SK-N-SH treated with all-trans-retinoic acid at 6 μM for 48 hours (cell line): ENCODE measurements at regions not wholly inside any gene's neighbourhood (a gene's known extent, or its start where the extent isn't known, plus 50 kb on each side); places are given as distances from the start of the nearest gene placed in this dataset.

Experiments used
- ATAC-seq: fragments of 200-7000 bp; cut with Tn5 transposase; 3 replicates; pipeline ENCODE4 v1.9.1; 2020; ENCODE audit warnings: mild to moderate bottlenecking, moderate library complexity
- ESRRG ChIP-seq: fragments of 250-450 bp; sonication (Bioruptor Pico); IDR thresholded peaks from 2 replicates; pipeline ENCODE4 v1.6.1; 2021; ENCODE audit warnings: mild to moderate bottlenecking
- GLIS3 ChIP-seq: fragments of 250-450 bp; sonication (Bioruptor Pico); IDR thresholded peaks from 2 replicates; pipeline ENCODE4 v1.5.0; 2020; ENCODE audit warnings: mild to moderate bottlenecking, moderate library complexity
- RARB ChIP-seq: fragments of 250-450 bp; sonication (Bioruptor Pico); IDR thresholded peaks from 2 replicates; pipeline ENCODE4 v1.8.0; 2021; ENCODE audit warnings: mild to moderate bottlenecking, moderate library complexity
- SNAI2 ChIP-seq: fragments of 250-450 bp; sonication (Bioruptor Pico); IDR thresholded peaks from 2 replicates; pipeline ENCODE4 v1.5.0; 2020; ENCODE audit warnings: mild to moderate bottlenecking, moderate library complexity
- TCF4 ChIP-seq: fragments of 250-450 bp; sonication (Bioruptor Pico); IDR thresholded peaks from 2 replicates; pipeline ENCODE4 v1.8.0; 2021; ENCODE audit warnings: mild to moderate bottlenecking, moderate library complexity, borderline replicate concordance
- TOX ChIP-seq: fragments of 250-450 bp; sonication (Bioruptor Pico); IDR thresholded peaks from 2 replicates; pipeline ENCODE4 v1.8.0; 2021; ENCODE audit warnings: mild to moderate bottlenecking, moderate library complexity, borderline replicate concordance
- TSHZ2 ChIP-seq: fragments of 250-450 bp; sonication (Bioruptor Pico); IDR thresholded peaks from 2 replicates; pipeline ENCODE4 v1.5.0; 2020; ENCODE audit warnings: mild to moderate bottlenecking, moderate library complexity
- ZFP3 ChIP-seq: fragments of 250-450 bp; sonication (Bioruptor Pico); IDR thresholded peaks from 2 replicates; pipeline ENCODE4 v1.5.0; 2020; ENCODE audit warnings: mild to moderate bottlenecking, moderate library complexity
- ZFP30 ChIP-seq: fragments of 450-650 bp; formaldehyde crosslinking; IDR thresholded peaks from 2 replicates; pipeline ENCODE4 v1.5.0; 2022; ENCODE audit warnings: mild to moderate bottlenecking, moderate library complexity
- ZNF70 ChIP-seq: fragments of 450-650 bp; formaldehyde crosslinking; IDR thresholded peaks from 2 replicates; pipeline ENCODE4 v1.5.0; 2020; ENCODE audit warnings: mild to moderate bottlenecking, moderate library complexity
- ZNF8 ChIP-seq: fragments of 450-650 bp; formaldehyde crosslinking; IDR thresholded peaks from 2 replicates; pipeline ENCODE4 v1.5.0; 2020; ENCODE audit warnings: mild to moderate bottlenecking, moderate library complexity
- TF ChIP-seq, protein P1 (sequence below): fragments of 250-450 bp; sonication (Bioruptor Pico); IDR thresholded peaks from 2 replicates; pipeline ENCODE4 v1.5.1; 2021; ENCODE audit warnings: mild to moderate bottlenecking, moderate library complexity
- TF ChIP-seq, protein P2 (sequence below): fragments of 250-450 bp; sonication (Bioruptor Pico); IDR thresholded peaks from 2 replicates; pipeline ENCODE4 v1.8.0; 2021; ENCODE audit warnings: low read depth, mild to moderate bottlenecking, moderate library complexity, borderline replicate concordance
- TF ChIP-seq, protein P3 (sequence below): fragments of 250-450 bp; sonication (Bioruptor Pico); IDR thresholded peaks from 2 replicates; pipeline ENCODE4 v1.5.1; 2020; ENCODE audit warnings: low read depth, mild to moderate bottlenecking, moderate library complexity
- TF ChIP-seq, protein P4 (sequence below): fragments of 250-450 bp; sonication (Bioruptor Pico); IDR thresholded peaks from 2 replicates; pipeline ENCODE4 v1.8.0; 2020; ENCODE audit warnings: mild to moderate bottlenecking, moderate library complexity, borderline replicate concordance

DNA sequence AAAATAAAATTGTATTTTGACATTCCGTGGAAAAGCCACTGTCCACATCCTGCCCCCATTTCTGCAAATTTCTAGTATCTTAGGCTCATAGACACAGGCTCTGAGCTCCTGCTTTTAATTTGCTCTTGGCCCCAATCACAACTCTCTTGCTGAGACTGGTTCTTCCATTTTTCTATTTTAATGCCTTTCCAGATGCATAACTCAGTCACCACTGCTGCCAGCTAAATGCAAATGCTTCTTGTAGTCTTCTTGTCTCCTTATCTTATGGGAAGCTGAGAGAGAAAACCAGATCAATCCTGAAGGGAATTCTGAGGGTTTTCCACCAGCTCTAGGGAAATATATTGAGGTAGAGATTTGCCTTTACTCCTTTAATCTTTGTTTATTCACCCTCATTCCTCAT, 149.0 kb downstream of the DHRS2 start:
- ATAC-seq, result no peak

DNA sequence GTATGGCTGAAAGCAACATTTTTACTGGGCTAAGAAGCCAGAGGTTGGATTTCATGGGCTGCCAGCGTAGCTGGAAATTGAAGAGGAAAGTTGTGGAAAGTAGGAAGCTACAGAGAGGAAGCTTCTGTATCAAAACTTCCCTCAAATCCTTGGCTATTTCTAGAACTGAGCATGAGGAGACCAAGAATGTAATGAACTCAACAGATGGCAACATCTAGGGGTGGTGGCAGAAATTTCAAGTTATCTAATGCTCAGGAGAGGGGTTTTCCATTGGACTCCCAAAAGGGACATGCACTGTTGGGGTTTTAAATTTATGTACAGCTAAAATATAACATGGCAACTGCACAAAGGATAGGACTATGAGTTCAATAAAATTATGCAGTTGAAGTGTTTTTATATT, 151.3 kb downstream of the DHRS2 start:
- no peak for ATAC-seq
- TF ChIP-seq ZFP3 (CRISPR knock-in tag), result no peak
- TF ChIP-seq, protein P1, sequence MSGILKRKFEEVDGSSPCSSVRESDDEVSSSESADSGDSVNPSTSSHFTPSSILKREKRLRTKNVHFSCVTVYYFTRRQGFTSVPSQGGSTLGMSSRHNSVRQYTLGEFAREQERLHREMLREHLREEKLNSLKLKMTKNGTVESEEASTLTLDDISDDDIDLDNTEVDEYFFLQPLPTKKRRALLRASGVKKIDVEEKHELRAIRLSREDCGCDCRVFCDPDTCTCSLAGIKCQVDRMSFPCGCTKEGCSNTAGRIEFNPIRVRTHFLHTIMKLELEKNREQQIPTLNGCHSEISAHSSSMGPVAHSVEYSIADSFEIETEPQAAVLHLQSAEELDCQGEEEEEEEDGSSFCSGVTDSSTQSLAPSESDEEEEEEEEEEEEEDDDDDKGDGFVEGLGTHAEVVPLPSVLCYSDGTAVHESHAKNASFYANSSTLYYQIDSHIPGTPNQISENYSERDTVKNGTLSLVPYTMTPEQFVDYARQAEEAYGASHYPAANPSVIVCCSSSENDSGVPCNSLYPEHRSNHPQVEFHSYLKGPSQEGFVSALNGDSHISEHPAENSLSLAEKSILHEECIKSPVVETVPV (CRISPR knock-in tag), result no peak

More for the DNA sequence above, 149.0 kb downstream of the DHRS2 start:
- TF ChIP-seq, protein P2, sequence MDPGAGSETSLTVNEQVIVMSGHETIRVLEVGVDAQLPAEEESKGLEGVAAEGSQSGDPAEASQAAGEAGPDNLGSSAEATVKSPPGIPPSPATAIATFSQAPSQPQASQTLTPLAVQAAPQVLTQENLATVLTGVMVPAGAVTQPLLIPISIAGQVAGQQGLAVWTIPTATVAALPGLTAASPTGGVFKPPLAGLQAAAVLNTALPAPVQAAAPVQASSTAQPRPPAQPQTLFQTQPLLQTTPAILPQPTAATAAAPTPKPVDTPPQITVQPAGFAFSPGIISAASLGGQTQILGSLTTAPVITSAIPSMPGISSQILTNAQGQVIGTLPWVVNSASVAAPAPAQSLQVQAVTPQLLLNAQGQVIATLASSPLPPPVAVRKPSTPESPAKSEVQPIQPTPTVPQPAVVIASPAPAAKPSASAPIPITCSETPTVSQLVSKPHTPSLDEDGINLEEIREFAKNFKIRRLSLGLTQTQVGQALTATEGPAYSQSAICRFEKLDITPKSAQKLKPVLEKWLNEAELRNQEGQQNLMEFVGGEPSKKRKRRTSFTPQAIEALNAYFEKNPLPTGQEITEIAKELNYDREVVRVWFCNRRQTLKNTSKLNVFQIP (CRISPR knock-in tag), result no peak
- TF ChIP-seq ZNF70 (CRISPR knock-in tag) (no peak), TSHZ2 (CRISPR knock-in tag) (no peak), RARB (CRISPR knock-in tag) (no peak), TCF4 (CRISPR knock-in tag) (no peak), GLIS3 (CRISPR knock-in tag) (no peak), ZFP3 (CRISPR knock-in tag) (no peak), ZFP30 (CRISPR knock-in tag) (no peak), TOX (CRISPR knock-in tag) (no peak), ZNF8 (CRISPR knock-in tag) (no peak)
- TF ChIP-seq, protein P3, sequence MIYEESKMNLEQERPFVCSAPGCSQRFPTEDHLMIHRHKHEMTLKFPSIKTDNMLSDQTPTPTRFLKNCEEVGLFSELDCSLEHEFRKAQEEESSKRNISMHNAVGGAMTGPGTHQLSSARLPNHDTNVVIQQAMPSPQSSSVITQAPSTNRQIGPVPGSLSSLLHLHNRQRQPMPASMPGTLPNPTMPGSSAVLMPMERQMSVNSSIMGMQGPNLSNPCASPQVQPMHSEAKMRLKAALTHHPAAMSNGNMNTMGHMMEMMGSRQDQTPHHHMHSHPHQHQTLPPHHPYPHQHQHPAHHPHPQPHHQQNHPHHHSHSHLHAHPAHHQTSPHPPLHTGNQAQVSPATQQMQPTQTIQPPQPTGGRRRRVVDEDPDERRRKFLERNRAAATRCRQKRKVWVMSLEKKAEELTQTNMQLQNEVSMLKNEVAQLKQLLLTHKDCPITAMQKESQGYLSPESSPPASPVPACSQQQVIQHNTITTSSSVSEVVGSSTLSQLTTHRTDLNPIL, result no peak
- TF ChIP-seq, protein P4, sequence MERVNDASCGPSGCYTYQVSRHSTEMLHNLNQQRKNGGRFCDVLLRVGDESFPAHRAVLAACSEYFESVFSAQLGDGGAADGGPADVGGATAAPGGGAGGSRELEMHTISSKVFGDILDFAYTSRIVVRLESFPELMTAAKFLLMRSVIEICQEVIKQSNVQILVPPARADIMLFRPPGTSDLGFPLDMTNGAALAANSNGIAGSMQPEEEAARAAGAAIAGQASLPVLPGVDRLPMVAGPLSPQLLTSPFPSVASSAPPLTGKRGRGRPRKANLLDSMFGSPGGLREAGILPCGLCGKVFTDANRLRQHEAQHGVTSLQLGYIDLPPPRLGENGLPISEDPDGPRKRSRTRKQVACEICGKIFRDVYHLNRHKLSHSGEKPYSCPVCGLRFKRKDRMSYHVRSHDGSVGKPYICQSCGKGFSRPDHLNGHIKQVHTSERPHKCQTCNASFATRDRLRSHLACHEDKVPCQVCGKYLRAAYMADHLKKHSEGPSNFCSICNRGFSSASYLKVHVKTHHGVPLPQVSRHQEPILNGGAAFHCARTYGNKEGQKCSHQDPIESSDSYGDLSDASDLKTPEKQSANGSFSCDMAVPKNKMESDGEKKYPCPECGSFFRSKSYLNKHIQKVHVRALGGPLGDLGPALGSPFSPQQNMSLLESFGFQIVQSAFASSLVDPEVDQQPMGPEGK (CRISPR knock-in tag), result no peak
- TF ChIP-seq, all 23 proteins: peak for 0

DNA sequence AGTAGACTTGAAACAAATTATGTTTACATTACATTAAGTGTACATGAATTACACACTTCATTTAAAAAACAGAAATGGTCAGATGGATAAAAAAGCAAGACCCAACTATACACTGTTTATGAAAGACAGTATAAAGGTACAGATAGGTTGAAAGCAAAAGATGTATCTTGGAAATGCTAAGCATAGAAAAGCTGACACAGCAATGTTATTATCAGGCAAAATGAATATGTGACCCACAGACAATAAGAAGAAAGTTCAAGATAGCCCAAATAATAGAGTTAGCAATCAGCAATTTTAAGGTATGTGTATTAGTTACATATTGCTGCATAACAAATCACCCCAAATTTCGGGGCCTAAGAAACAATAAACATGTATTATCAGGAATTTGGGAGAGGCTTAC, 153.5 kb downstream of the DHRS2 start:
- TF ChIP-seq ESRRG (CRISPR knock-in tag) (no peak), SNAI2 (CRISPR knock-in tag) (no peak), ZFP3 (CRISPR knock-in tag) (no peak), ZNF8 (CRISPR knock-in tag) (no peak), ZNF70 (CRISPR knock-in tag) (no peak), RARB (CRISPR knock-in tag) (no peak), TSHZ2 (CRISPR knock-in tag) (no peak)
- TF ChIP-seq, protein P2 (CRISPR knock-in tag), result no peak
- TF ChIP-seq, protein P3, result no peak
- TF ChIP-seq, protein P4 (CRISPR knock-in tag), result no peak
- TF ChIP-seq, all 23 proteins: peak for 0
- ATAC-seq, result no peak
